VCaP (cell line): ENCODE measurements at regions not wholly inside any gene's neighbourhood (a gene's known extent, or its start where the extent isn't known, plus 50 kb on each side); places are given as distances from the start of the nearest gene placed in this dataset.
"Not testable (repeated sequence)": the region's sequence is repeated elsewhere in the genome, so short reads cannot be mapped to it uniquely, and the experiment has no call there.

ENCODE experiments used
- H3K27ac ChIP-seq: fragments of 450-650 bp; 2 replicates; pipeline ENCODE4 v1.5.1; 2017
- TF ChIP-seq, protein P1 (sequence below): fragments of 450-650 bp; conservative IDR thresholded peaks from 2 replicates; pipeline ENCODE4 v1.5.1; 2017; ENCODE audit warnings: mild to moderate bottlenecking, moderate library complexity

DNA sequence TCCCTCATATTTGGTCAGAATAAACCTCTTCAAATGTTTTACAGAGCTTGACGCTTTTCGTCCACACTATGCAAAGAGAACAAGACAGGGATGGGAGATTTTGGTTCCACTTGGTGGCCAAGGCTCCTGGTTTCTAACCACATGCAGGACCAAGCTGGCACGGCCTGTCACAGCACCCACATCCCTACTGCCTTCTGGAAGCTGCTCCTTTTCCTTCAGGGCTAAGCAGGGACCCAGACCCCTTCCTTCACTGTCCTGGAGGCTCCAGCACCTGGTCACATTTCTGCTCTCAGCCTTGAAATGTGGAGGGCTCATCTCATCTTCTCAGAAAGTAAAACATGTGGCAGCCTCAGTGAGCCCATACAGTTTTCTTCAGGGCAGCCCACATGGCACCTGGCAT, 50.4 kb upstream of the ARHGEF7 start:
- no peak overlapping the region for H3K27ac ChIP-seq

GRCh38 chr13:111062966-111063365, 52.1 kb upstream of the ARHGEF7 start:
- H3K27ac ChIP-seq = no peak overlapping the region
- TF ChIP-seq, protein P1, sequence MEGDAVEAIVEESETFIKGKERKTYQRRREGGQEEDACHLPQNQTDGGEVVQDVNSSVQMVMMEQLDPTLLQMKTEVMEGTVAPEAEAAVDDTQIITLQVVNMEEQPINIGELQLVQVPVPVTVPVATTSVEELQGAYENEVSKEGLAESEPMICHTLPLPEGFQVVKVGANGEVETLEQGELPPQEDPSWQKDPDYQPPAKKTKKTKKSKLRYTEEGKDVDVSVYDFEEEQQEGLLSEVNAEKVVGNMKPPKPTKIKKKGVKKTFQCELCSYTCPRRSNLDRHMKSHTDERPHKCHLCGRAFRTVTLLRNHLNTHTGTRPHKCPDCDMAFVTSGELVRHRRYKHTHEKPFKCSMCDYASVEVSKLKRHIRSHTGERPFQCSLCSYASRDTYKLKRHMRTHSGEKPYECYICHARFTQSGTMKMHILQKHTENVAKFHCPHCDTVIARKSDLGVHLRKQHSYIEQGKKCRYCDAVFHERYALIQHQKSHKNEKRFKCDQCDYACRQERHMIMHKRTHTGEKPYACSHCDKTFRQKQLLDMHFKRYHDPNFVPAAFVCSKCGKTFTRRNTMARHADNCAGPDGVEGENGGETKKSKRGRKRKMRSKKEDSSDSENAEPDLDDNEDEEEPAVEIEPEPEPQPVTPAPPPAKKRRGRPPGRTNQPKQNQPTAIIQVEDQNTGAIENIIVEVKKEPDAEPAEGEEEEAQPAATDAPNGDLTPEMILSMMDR = no peak

More for the DNA sequence above, 50.4 kb upstream of the ARHGEF7 start:
- TF ChIP-seq, protein P1 = no peak

DNA sequence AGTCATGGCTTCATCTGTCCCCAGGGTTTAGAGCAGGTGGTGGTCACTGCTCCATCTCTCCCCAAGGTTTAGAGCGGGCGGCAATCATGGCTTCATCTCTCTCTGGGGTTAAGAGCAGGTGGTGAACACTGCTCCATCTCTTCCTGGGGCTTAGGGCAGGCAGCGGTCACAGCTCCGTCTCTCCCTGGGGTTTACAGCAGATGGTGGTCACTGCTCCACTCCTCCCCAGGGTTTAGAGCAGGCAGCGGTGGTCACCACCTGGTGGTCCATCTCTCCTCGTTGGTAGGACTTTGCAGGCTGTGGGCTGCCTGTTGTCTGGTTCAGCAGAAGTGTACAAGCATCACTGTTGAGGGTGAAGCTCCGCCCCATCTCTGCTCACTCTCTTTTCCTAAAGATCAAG, 52.8 kb upstream of the ARHGEF7 start:
- TF ChIP-seq, protein P1 = no peak
- no peak overlapping the region for H3K27ac ChIP-seq

DNA sequence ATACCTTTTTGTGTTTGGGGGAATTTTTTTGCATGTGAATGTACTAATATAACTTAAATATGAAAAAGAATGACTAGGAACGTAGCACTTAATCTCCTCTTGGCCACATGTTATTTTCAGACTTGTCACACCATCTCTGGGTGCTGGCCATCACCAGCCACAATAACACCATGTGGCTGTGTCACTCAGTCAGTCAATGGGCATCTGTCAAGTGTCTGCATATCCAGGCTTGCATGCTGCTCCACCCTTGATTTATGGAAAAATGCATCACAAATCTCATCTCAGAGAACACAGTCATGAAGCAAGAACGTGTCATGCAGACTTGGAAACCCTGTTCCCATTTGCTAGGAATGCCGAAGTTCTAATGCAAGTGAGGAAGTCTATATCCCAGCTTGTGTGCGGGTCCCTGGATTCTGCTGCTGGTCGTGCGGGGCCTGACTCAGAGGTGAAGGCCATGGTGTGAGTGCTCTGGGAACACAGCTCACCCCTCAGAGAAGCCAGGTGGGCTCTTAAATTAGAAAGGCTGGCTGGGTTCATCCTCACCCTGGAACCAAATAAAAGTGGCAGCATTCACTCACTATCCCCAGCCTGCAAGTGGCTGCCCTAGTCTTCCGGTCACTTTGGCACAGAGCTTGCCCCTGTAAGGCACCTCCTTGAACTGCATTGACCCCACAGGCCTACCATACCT, 53.6 kb upstream of the ARHGEF7 start:
- H3K27ac ChIP-seq = no peak overlapping the region
- TF ChIP-seq, protein P1 = no peak

DNA sequence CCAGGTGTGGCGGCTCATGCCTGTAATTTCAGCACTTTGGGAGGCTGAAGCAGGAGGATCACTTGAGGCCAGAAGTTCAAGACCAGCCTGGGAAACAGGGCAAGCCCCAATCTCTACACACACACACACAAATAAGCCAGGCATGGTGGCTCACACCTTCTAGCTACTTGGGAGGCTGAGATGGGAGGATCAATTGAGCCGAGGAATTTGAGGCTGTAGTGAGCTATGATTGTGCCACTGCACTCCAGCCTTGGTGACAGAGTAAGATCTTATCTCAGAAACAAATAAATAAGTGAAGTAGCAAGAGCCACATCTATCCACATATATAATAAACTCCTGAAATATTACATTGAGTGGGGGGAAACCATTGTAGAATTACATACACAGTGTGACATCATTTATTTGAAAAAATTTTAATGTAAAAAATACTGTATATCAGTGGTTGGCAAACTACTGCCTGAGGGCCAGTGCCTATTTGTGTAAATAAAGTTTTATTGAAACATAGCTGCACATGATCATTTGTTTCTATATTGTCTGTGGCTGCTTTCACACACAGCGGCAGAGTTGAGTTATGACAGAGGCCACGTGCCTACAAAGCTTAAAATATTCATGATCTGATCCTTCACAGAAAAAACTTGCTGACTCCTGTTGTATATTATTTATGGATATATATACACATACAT, 54.7 kb upstream of the ARHGEF7 start:
- TF ChIP-seq, protein P1 = no peak
- no peak overlapping the region for H3K27ac ChIP-seq

GRCh38 chr13:111058796-111059506, 56.2 kb upstream of the ARHGEF7 start:
- TF ChIP-seq, protein P1 = no peak
- no peak overlapping the region for H3K27ac ChIP-seq

DNA sequence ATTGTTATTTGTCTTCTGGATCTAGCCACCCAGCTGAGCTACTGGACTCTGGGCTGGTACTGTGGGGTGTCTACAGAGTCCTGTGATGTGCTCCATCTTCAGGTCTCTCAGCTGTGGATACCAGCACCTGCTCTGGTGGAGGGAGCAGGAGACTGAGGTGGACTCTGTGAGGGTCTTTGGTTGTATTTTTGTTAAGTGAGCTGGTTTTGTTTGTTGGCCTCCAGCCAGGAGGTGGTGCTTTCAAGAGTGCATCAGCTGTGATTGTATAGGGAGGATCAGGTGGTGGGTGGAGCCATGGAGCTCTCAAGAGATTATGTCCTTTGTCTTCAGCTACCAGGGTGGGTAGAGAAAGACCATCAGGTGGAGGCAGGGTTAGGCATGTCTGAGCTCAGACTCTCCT, 56.8 kb upstream of the ARHGEF7 start:
- not testable (repeated sequence) for H3K27ac ChIP-seq

GRCh38 chr13:111051726-111052232, 63.3 kb upstream of the ARHGEF7 start:
- H3K27ac ChIP-seq = not testable (repeated sequence)
